ENCODE measurements at regions not wholly inside any gene's neighbourhood (a gene's known extent, or its start where the extent isn't known, plus 50 kb on each side); places are given as distances from the start of the nearest gene placed in this dataset.

GRCh38 chr18:22060361-22060760, 109.0 kb upstream of the GATA6 start:
- TF ChIP-seq, protein P1, sequence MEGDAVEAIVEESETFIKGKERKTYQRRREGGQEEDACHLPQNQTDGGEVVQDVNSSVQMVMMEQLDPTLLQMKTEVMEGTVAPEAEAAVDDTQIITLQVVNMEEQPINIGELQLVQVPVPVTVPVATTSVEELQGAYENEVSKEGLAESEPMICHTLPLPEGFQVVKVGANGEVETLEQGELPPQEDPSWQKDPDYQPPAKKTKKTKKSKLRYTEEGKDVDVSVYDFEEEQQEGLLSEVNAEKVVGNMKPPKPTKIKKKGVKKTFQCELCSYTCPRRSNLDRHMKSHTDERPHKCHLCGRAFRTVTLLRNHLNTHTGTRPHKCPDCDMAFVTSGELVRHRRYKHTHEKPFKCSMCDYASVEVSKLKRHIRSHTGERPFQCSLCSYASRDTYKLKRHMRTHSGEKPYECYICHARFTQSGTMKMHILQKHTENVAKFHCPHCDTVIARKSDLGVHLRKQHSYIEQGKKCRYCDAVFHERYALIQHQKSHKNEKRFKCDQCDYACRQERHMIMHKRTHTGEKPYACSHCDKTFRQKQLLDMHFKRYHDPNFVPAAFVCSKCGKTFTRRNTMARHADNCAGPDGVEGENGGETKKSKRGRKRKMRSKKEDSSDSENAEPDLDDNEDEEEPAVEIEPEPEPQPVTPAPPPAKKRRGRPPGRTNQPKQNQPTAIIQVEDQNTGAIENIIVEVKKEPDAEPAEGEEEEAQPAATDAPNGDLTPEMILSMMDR (IDR thresholded peaks at IDR 0.05; ENCODE audit: borderline replicate concordance, extremely low read depth, low read length, poor library complexity, severe bottlenecking): no peak
- no peak for TF ChIP-seq EZH2 (IDR thresholded peaks at IDR 0.05; ENCODE audit: borderline replicate concordance, low read depth, low read length, severe bottlenecking)
- H3K4me2 ChIP-seq (ENCODE audit: insufficient read depth, low read length): no peak overlapping the region
- no peak overlapping the region for H3K9ac ChIP-seq (ENCODE audit: low read depth, low read length)
- no peaks in the 10 kb centered on the region for H3K27me3 ChIP-seq (ENCODE audit: insufficient read depth, low read length, poor library complexity)
- no peaks in the 10 kb centered on the region for H3K4me1 ChIP-seq (ENCODE audit: insufficient read depth, low read length)
- H3K27ac ChIP-seq (ENCODE audit: low read length): no peak overlapping the region
- no peaks in the 10 kb centered on the region for H3K9me3 ChIP-seq (ENCODE audit: insufficient read depth, low read length, severe bottlenecking)
- no peaks in the 10 kb centered on the region for H3K79me2 ChIP-seq (ENCODE audit: insufficient read depth, low read length)
- no peaks in the 10 kb centered on the region for H3K36me3 ChIP-seq (ENCODE audit: insufficient read depth, low read length)
- DNase-seq: no peak
- H2AFZ ChIP-seq (ENCODE audit: low read depth, low read length): no peak overlapping the region
- ATAC-seq (ENCODE audit: insufficient read depth, low read depth): no peak
- H4K20me1 ChIP-seq (ENCODE audit: insufficient read depth, low read length): no peaks in the 10 kb centered on the region
- no peak overlapping the region for H3K4me3 ChIP-seq (ENCODE audit: low read depth in 1 of 2, low read length in 2 of 2)

- Histone ChIP-seq H3K27me3 (ENCODE audit: insufficient read depth, low read length, poor library complexity) (no peaks in the 10 kb centered on the region), H2AFZ (ENCODE audit: low read depth, low read length) (no peak overlapping the region), H3K4me2 (ENCODE audit: insufficient read depth, low read length) (no peak overlapping the region), H3K9ac (ENCODE audit: low read depth, low read length) (no peak overlapping the region), H3K79me2 (ENCODE audit: insufficient read depth, low read length) (no peaks in the 10 kb centered on the region), H3K9me3 (ENCODE audit: insufficient read depth, low read length, severe bottlenecking) (no peaks in the 10 kb centered on the region), H4K20me1 (ENCODE audit: insufficient read depth, low read length) (no peaks in the 10 kb centered on the region), H3K36me3 (ENCODE audit: insufficient read depth, low read length) (no peaks in the 10 kb centered on the region), H3K4me1 (ENCODE audit: insufficient read depth, low read length) (no peaks in the 10 kb centered on the region), H3K27ac (ENCODE audit: low read length) (no peak overlapping the region), H3K4me3 (ENCODE audit: low read depth in 1 of 2, low read length in 2 of 2) (no peak overlapping the region)
- no peak for TF ChIP-seq EZH2 (IDR thresholded peaks at IDR 0.05; ENCODE audit: borderline replicate concordance, low read depth, low read length, severe bottlenecking)
- TF ChIP-seq, protein P1 (IDR thresholded peaks at IDR 0.05; ENCODE audit: borderline replicate concordance, extremely low read depth, low read length, poor library complexity, severe bottlenecking): no peak
- DNase-seq (no peak), ATAC-seq (ENCODE audit: insufficient read depth, low read depth) (no peak)
Measured at GRCh38 chr18:22063102-22063501, 106.3 kb upstream of the GATA6 start.

DNA sequence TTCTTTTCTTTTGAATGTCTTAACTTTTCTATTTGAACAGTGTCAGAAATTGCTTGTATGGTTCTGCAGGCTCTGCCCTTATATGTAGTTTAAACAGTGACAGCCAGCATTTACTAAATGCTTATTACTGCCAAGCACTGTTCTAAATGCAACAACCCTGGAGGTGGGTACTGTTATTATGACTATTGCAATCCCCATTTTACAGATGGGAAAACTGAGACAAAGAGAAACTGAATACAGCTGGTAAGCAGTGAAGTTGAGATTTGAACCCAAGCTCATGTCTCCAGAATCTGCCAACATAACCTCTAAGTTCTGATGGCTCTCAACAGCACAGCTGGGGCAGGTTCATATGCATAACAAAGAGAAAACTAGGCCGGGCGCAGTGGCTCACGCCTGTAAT, 105.7 kb upstream of the GATA6 start:
- Histone ChIP-seq H3K4me1 (ENCODE audit: insufficient read depth, low read length) (no peaks in the 10 kb centered on the region), H4K20me1 (ENCODE audit: insufficient read depth, low read length) (no peaks in the 10 kb centered on the region), H2AFZ (ENCODE audit: low read depth, low read length) (no peak overlapping the region), H3K9ac (ENCODE audit: low read depth, low read length) (no peak overlapping the region), H3K27me3 (ENCODE audit: insufficient read depth, low read length, poor library complexity) (no peaks in the 10 kb centered on the region), H3K4me3 (ENCODE audit: low read depth in 1 of 2, low read length in 2 of 2) (no peak overlapping the region), H3K4me2 (ENCODE audit: insufficient read depth, low read length) (no peak overlapping the region), H3K79me2 (ENCODE audit: insufficient read depth, low read length) (no peaks in the 10 kb centered on the region), H3K9me3 (ENCODE audit: insufficient read depth, low read length, severe bottlenecking) (no peaks in the 10 kb centered on the region), H3K36me3 (ENCODE audit: insufficient read depth, low read length) (no peaks in the 10 kb centered on the region), H3K27ac (ENCODE audit: low read length) (no peak overlapping the region)
- no peak for ATAC-seq (ENCODE audit: insufficient read depth, low read depth)
- TF ChIP-seq EZH2 (IDR thresholded peaks at IDR 0.05; ENCODE audit: borderline replicate concordance, low read depth, low read length, severe bottlenecking): no peak
- TF ChIP-seq, protein P1 (IDR thresholded peaks at IDR 0.05; ENCODE audit: borderline replicate concordance, extremely low read depth, low read length, poor library complexity, severe bottlenecking): no peak
- no peak for DNase-seq

DNA sequence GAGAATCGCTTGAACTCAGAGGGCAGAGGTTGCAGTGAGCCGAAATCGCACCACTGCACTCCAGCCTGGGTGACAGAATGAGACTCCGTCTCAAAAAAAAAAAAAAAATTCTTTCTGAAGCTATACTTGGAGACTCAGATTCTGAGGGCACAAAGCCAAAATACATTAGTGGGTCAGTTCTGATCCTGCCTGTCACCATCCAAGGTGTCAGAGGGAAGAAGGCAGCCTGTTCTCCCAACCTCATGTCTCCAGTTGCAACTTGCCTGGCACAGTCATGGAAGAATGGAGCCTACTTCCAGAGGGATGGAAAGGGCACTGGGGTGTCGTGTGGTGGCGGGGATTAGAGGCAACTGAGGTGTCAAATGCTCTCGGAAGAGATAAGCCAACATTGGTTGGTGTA, 104.8 kb upstream of the GATA6 start:
- Histone ChIP-seq H3K9ac (ENCODE audit: low read depth, low read length) (no peak overlapping the region), H3K4me2 (ENCODE audit: insufficient read depth, low read length) (no peak overlapping the region), H3K27ac (ENCODE audit: low read length) (no peak overlapping the region), H3K36me3 (ENCODE audit: insufficient read depth, low read length) (no peaks in the 10 kb centered on the region), H3K9me3 (ENCODE audit: insufficient read depth, low read length, severe bottlenecking) (no peaks in the 10 kb centered on the region), H3K4me1 (ENCODE audit: insufficient read depth, low read length) (no peaks in the 10 kb centered on the region), H3K4me3 (ENCODE audit: low read depth in 1 of 2, low read length in 2 of 2) (no peak overlapping the region), H3K27me3 (ENCODE audit: insufficient read depth, low read length, poor library complexity) (no peaks in the 10 kb centered on the region), H3K79me2 (ENCODE audit: insufficient read depth, low read length) (no peaks in the 10 kb centered on the region), H2AFZ (ENCODE audit: low read depth, low read length) (no peak overlapping the region), H4K20me1 (ENCODE audit: insufficient read depth, low read length) (no peaks in the 10 kb centered on the region)
- DNase-seq: no peak
- no peak for ATAC-seq (ENCODE audit: insufficient read depth, low read depth)
- TF ChIP-seq, protein P1 (IDR thresholded peaks at IDR 0.05; ENCODE audit: borderline replicate concordance, extremely low read depth, low read length, poor library complexity, severe bottlenecking): no peak
- no peak for TF ChIP-seq EZH2 (IDR thresholded peaks at IDR 0.05; ENCODE audit: borderline replicate concordance, low read depth, low read length, severe bottlenecking)
